ENCODE measurements at regions not wholly inside any gene's neighbourhood (a gene's known extent, or its start where the extent isn't known, plus 50 kb on each side); places are given as distances from the start of the nearest gene placed in this dataset.

- Histone ChIP-seq H3K9me3 (ENCODE audit: control insufficient read depth, insufficient read depth, low read length) (no peaks in the 10 kb centered on the region), H3K4me1 (ENCODE audit: control insufficient read depth, insufficient read depth, low read length) (peaks cover 6% of the 10 kb centered on the region), H3K27me3 (ENCODE audit: control insufficient read depth, insufficient read depth, low read length) (no peaks in the 10 kb centered on the region), H3K27ac (ENCODE audit: low read depth, low read length) (no peak overlapping the region), H3K36me3 (ENCODE audit: control insufficient read depth, insufficient read depth, low read length) (no peaks in the 10 kb centered on the region), H3K4me3 (ENCODE audit: low read depth, low read length) (no peak overlapping the region)
- 86% methylated on average over 1 of the region's 3 CpGs for WGBS (ENCODE audit: insufficient coverage)
- no peak for DNase-seq (ENCODE audit: low read depth in 4 of 6, low spot score in 6 of 6)
Measured at GRCh38 chr2:105951384-105951694, 206.6 kb downstream of the NCK2 start.

GRCh38 chr2:105950521-105951383 is 206.0 kb downstream of the NCK2 start:
- Histone ChIP-seq H3K27me3 (ENCODE audit: control insufficient read depth, insufficient read depth, low read length) (no peaks in the 10 kb centered on the region), H3K4me1 (ENCODE audit: control insufficient read depth, insufficient read depth, low read length) (peaks cover 6% of the 10 kb centered on the region), H3K27ac (ENCODE audit: low read depth, low read length) (no peak overlapping the region), H3K9me3 (ENCODE audit: control insufficient read depth, insufficient read depth, low read length) (no peaks in the 10 kb centered on the region), H3K4me3 (ENCODE audit: low read depth, low read length) (no peak overlapping the region), H3K36me3 (ENCODE audit: control insufficient read depth, insufficient read depth, low read length) (no peaks in the 10 kb centered on the region)
- peak in 2 of 6 donors; percentile 63 to 80 for DNase-seq (ENCODE audit: low read depth in 4 of 6, low spot score in 6 of 6)
- WGBS (ENCODE audit: insufficient coverage): 51% methylated on average over 9 of the region's 10 CpGs

GRCh38 chr2:105943977-105944376 is 199.3 kb downstream of the NCK2 start:
- no peak for DNase-seq (ENCODE audit: low read depth in 4 of 6, low spot score in 6 of 6)
- Histone ChIP-seq H3K4me1 (ENCODE audit: control insufficient read depth, insufficient read depth, low read length) (no peaks in the 10 kb centered on the region), H3K9me3 (ENCODE audit: control insufficient read depth, insufficient read depth, low read length) (peaks cover 4% of the 10 kb centered on the region), H3K27ac (ENCODE audit: low read depth, low read length) (no peak overlapping the region), H3K36me3 (ENCODE audit: control insufficient read depth, insufficient read depth, low read length) (no peaks in the 10 kb centered on the region), H3K4me3 (ENCODE audit: low read depth, low read length) (no peak overlapping the region), H3K27me3 (ENCODE audit: control insufficient read depth, insufficient read depth, low read length) (no peaks in the 10 kb centered on the region)
- 96% methylated on average over 20 of the region's 20 CpGs for WGBS (ENCODE audit: insufficient coverage)

All from spinal cord (tissue), 9 donors.